ENCODE measurements at regions not wholly inside any gene's neighbourhood (a gene's known extent, or its start where the extent isn't known, plus 50 kb on each side); places are given as distances from the start of the nearest gene placed in this dataset.

- ATAC-seq (no peak), DNase-seq (ENCODE audit: low spot score) (no peak)
- intact Hi-C loops (cut with DNase I), result no loop called here
Observed at GRCh38 chr20:22474224-22474623, 110.1 kb downstream of the FOXA2 start.

- DNase-seq (ENCODE audit: low spot score) (no peak), ATAC-seq (no peak)
- intact Hi-C loops (cut with DNase I), result no loop called here
Observed at GRCh38 chr20:22473293-22473692, 111.1 kb downstream of the FOXA2 start.

DNA sequence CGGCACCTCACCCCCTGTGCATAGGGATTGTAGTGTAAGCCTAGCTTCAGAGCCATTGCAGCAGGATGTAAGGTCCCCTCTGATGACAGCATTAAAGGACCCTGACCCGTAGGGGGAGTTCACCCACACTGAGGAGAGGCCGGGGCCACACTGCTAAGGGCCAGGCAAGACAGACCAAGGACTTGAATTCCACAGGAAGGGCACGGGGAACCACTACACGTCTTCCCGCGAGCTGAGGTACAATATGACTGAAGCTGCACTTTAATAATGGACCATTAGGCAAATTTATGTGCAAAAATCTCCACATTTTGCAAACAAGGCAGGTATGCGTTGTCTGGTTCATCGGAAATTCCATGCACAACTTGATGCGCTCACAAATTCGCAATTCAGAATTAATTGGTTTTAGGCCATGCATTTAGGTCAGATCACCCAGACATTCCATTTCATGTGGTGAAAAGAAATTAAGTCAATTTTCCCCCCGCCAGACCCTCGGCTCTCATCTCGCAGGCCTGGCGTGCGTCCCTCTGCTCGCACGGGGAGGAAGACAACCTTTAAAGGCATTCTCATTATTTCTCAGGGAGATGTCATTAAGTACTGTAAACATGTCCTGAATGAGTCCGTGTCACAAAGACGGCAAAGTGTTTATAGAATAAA, 111.8 kb downstream of the FOXA2 start:
- no peak for DNase-seq (ENCODE audit: low spot score)
- ATAC-seq, result no peak

DNA sequence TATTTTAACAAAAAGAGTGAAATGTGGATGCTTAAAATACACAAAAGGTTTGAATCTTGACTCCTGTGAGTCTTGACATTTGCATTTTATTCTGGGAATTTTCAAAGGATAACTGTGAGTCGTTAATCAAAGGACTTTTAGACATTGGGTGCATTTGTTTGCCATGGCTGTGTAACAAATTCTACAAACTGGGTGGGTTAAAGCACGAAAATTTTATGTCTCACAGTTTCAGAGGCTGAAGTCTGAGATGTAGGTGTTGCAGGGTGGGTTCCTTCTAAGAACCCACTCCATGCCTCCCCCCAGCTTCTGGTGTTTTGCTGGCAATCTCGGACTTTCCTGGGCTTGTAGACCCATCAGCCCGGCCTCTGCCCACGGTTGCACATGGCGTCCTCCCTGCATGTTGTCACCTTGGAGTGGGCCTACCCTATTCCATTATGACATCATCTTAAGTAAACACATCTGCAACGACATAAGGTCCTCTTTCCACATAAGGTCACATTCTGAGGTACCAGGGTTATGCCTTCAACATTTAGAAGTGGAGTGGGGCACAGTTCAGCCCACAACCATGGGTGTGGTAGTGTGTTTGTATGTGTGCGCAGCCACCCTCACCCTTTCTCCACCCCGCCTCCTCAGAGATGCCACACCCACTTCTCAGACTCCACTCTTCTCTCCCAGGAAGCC, 113.1 kb downstream of the FOXA2 start:
- no peak for ATAC-seq
- no peak for DNase-seq (ENCODE audit: low spot score)
- intact Hi-C loops (cut with DNase I), result no loop called here

More for the DNA sequence above, 111.8 kb downstream of the FOXA2 start:
- intact Hi-C loops (cut with DNase I), result no loop called here

DNA sequence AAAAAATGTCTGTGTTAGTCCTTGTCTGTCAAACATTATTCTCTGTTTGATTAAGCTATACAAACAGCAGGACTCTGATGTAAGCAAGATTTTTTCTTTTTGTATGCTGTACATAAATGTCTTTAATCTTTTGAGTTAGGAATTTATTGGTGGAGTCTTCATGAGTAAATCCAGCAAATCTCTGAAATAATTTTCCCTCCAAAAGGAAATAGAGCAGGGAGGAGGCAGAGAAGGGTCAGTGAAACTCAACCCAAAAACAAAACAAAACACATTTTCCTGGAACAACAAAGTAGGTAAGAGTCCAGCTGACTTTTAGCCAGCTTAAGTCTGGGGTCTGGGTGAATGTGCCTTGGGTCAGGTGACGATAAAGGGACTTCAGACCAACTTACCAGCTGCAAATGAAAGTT, 113.7 kb downstream of the FOXA2 start:
- no peak for ATAC-seq
- DNase-seq (ENCODE audit: low spot score), result no peak
- intact Hi-C loops (cut with DNase I), result no loop called here

DNA sequence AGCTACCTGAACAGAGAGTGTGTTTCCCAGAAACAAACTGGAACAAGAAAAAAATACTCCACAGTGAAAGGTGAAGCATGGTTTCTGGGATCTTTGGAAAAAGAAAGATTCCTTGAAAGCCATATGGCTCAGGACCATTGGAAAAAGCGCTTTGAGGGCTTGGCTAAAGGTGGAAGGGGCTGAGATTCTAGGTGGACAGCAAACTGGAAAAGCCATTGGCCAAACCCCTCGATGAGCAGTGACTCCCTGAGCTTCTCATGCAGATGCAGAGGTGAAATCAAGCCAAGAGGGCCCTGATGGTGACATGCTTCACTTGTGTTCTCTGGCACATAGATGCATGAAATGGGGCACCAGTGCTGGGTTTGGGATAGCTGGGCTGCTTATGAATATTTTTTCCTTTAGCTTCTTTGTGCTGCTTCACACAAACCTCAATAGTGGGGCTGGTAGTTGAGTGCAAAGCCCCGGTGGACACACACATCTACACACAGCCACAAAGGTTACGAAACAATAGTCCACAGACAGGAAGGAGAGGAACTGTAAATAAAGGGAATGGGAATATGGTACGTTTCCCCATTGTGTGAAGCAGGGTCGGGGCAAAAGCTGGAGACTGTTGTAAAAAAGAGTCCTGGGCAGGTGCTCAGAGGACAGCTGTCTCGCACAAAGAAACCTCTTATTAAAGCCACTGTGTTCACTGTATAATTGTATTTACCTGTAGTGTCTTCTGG, 117.8 kb downstream of the FOXA2 start:
- DNase-seq (ENCODE audit: low spot score) (no peak), ATAC-seq (no peak)
- intact Hi-C loops (cut with DNase I), result no loop called here

- ATAC-seq (no peak), DNase-seq (ENCODE audit: low spot score) (no peak)
- intact Hi-C loops (cut with DNase I), result no loop called here
Observed at GRCh38 chr20:22465622-22466446, 118.5 kb downstream of the FOXA2 start.

GRCh38 chr20:22464312-22465003, 119.9 kb downstream of the FOXA2 start:
- no peak for ATAC-seq
- no peak for DNase-seq (ENCODE audit: low spot score)
- intact Hi-C loops (cut with DNase I), result no loop called here

DNA sequence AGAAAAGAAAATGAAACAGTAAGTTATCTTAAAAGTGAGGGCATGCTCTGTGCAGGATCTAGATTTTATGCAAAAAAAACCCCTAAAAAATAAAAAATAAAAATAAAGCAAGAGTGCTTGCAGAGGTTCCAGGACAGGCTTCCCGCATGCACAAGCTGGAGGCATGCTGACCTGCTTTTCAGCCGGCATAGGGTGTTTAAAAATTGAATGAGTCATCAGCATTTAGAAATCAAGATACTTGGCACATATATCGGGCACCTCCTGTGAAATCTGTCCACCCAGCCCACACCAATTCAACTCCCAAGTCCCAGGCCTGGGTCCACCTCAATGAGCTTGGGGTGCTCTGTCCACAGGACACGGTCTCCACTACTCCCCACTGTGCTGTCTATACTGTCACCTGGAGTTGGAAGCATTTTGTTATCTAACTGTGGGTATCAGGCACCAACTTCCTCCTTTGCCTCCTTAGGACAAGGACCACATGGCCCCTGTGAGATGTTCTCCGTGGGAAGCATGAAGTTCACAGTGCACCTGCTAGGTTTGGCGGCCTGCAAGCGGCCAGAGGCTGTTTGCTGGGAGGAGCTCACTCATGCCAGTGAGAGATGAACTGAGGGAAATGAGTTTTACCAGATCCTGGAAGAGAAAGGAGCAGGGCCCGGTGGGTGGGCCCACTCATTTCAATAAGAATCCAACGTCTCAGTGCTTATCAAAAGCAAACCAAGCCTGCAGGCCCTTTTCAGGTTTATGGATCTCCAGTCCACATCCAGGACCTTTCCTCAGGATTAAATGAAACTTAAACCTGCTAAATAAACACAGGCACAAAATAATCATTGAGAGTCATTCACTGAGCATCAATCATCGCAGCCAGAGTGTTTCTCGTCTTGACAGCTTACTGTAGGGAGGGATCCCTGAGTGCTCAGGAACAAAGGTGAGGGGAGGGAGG, 121.1 kb downstream of the FOXA2 start:
- DNase-seq (ENCODE audit: low spot score), result no peak
- intact Hi-C loops (cut with DNase I), result no loop called here
- ATAC-seq, result no peak

- ATAC-seq (no peak), DNase-seq (ENCODE audit: low spot score) (no peak)
- intact Hi-C loops (cut with DNase I), result no loop called here
Observed at GRCh38 chr20:22460803-22461202, 123.6 kb downstream of the FOXA2 start.

DNA sequence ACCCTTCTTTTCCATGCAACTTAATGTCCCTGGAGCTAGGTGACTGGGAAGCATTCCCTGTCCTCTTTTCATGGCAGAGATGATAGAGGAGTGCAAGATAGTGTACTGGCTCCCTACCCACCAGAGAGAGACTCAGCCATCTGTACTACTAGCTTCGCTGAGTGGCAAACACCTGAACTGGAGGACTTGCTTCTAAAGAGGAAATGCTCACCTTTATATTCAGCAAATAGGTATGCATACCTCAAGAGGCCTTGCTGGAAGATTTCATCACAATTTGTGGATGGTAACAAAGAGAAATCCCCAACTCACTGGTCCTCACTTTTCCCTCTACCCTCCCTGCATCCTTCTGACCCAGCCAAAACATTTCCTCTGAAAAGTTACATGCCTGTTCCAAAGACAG, 124.1 kb downstream of the FOXA2 start:
- intact Hi-C loops (cut with DNase I), result no loop called here
- ATAC-seq, result no peak

GRCh38 chr20:22459754-22460153, 124.6 kb downstream of the FOXA2 start:
- DNase-seq (ENCODE audit: low spot score) (no peak), ATAC-seq (no peak)
- intact Hi-C loops (cut with DNase I), result no loop called here

More for the DNA sequence above, 124.1 kb downstream of the FOXA2 start:
- no peak for DNase-seq (ENCODE audit: low spot score)

DNA sequence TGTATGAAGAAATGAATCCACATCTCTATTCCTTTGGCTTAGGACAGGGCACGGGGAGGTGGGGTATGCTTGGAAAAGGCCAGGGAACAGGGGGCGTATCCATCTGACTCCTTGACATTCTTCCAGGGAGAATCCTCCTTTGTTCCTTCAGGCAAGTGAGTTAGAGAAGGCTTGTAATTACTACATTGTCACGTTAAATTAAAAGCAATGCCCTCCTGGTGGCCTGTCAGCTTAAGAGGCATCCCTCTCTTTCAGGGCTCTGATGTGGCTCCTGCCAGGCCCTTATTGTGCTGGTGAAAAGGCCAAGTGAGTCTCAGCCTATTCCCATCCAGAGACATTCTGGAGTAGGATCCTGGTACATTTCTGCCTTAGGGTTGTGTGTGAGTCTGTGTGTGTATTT, 128.3 kb downstream of the FOXA2 start:
- ATAC-seq (no peak), DNase-seq (ENCODE audit: low spot score) (no peak)
- intact Hi-C loops (cut with DNase I), result no loop called here

DNA sequence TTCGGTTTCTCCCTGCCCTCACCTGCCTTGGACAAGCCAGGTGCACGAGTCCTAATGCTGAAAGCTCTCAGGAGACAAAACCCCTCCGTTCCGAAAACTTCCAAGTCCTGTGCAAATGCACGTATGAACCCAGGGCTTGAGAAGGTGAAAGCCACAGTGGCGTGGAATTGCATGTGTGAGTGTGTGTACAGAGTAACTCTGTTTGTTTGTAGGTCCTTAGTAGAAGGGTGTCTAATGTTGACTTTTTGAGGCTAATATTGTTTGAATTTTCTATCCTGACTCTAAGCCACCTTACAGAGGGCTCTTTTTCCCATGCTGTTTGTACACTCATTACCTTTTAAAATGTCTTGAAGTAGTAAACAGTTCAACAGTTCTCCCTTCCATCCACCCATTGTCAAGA, 129.1 kb downstream of the FOXA2 start:
- DNase-seq (ENCODE audit: low spot score), result no peak
- no peak for ATAC-seq
- intact Hi-C loops (cut with DNase I), result no loop called here

GRCh38 chr20:22453244-22454080, 130.9 kb downstream of the FOXA2 start:
- ATAC-seq (no peak), DNase-seq (ENCODE audit: low spot score) (no peak)
- intact Hi-C loops (cut with DNase I), result no loop called here

DNA sequence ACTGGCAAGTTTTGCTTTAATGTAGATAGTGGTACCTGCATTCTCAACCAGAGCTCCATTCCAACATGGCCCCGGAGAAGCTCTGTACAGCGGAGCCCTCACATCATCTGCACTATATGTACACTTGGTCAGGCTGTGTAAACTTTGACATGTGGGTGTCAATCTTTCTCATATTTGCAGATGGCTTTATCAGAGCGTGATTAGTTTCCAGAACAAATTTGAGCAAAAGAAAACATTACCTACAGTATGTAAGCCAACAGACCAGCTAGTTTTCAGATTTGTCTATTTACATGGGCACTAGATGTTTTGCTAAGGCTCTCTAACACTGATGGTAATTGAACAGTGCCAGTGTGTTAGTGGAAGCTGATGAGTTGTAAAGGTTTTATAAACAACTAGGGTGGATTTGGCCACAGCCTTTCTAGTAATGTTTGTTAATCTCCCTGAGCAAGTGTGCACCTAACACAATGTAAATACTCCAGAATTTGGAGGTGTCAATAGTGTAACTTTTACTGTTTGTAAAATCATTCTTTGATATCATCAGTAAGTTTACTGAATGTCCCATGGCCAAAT, 131.8 kb downstream of the FOXA2 start:
- intact Hi-C loops (cut with DNase I), result no loop called here
- no peak for DNase-seq (ENCODE audit: low spot score)
- no peak for ATAC-seq

GRCh38 chr20:22450537-22450936, 133.8 kb downstream of the FOXA2 start:
- ATAC-seq, result no peak
- DNase-seq (ENCODE audit: low spot score), result no peak
- intact Hi-C loops (cut with DNase I), result no loop called here

All from sciatic nerve (tissue), 2 donors.